ENCODE measurements at regions not wholly inside any gene's neighbourhood (a gene's known extent, or its start where the extent isn't known, plus 50 kb on each side); places are given as distances from the start of the nearest gene placed in this dataset.
"Not testable (repeated sequence)": the region's sequence is repeated elsewhere in the genome, so short reads cannot be mapped to it uniquely, and the experiment has no call there.

DNA sequence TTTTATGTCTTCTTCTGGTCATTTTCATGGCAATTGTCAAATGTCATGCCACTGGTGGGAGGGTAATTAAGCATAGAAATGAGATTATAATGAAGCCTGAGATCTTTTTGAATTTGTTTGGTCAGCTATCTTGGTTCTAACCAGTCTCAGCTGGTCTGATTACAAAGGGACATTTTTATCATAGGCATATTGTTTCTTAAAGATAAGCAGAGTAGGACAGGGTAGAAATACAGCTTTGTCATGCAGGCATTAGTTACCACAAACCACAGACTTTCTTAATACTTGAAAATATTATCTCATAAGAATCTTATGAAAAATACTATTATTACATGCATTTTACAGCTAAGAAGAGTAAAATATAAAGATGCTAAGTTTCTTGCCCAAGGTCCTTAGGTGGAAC is 1761.5 kb downstream of the PCDH9 start:
- DNase-seq = no peak

DNA sequence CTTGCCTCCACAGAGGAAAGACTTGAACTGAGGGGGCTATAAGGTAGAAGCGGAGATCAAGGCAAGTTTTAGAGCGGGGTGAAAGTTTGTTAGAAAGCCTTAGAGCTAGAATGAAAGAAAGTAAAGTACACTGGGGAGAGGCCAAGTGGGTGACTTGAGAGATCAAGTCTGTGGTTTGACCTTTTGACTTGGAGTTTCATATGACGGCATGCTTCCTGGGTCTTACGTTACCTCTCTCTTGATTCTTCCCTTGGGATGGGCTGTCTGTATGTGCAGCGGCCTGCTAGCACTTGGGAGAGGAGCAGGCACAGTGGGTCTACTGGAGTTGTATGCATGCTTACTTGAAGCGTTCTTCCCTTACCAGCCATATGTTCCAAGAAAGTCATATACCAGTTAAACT is 1768.5 kb downstream of the PCDH9 start:
- DNase-seq = no peak

DNA sequence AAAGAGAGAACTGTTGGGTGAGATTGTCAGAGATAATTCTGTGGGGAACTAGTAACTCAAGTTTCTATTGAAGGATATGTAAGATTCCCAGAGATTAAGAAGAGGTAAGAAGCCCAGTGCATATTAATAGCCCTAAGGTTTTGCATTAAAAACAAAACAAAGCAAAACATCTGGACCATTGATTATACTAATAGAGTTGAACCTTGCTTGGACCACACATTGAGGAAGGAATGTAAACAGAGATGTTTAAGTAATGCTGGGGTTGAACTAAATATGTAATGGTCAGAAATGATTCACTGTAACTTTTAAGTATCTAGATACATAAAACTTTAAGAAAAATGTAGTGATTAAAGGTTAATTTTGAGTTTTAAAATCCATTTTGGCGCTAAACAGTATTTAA is 1770.0 kb downstream of the PCDH9 start:
- no peak for DNase-seq

DNA sequence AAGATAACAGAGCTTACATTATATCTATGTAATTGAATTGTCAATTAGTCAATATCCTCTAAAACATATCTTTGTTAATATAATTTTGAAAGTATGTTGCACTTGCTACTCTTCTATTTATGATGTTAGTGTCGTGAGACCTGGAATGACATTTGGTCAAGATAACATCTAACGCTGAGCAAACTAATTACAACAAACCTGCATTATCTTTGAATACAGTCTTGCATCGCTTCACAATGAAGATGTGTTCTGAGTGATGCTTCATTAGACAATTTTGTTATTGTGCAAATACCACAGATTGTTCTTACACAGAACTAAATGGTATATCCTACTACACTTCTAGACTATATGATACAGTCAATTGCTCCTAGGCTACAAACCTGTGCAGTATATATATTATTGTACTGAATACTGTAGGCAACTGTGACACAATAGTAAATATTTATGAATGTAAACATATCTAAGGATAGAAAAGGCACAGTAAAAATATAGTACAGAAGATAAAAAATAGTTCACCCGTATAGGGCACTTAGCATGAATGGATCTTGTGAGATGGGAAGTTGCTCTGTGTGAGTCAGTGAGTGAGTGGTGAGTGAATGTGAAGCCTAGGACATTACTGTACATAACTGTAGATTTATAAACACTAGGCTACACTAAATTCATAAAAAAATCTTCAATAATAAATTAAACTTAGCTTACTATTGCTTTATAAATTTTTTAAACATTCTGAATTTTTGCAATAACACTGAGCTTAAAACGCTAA is 1773.8 kb downstream of the PCDH9 start:
- no peak for DNase-seq

DNA sequence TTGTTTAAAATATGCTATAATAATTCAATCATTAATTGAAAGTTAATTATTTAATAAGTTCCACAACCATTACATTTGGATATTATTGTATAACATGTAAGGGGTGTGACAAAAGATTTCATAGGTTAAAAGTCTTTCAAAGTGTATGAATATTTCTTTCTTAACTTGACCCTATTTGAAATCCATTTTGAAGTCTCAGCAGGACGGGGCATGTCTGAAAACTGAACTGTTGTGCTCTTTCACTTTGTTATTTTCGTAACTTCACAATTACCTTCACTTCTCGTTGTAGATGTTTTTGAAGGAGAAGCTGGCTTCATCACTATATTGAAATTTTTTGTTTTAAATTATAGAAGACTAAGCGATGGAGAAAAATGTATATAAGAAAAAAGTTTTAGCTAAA is 1775.7 kb downstream of the PCDH9 start:
- DNase-seq = no peak

DNA sequence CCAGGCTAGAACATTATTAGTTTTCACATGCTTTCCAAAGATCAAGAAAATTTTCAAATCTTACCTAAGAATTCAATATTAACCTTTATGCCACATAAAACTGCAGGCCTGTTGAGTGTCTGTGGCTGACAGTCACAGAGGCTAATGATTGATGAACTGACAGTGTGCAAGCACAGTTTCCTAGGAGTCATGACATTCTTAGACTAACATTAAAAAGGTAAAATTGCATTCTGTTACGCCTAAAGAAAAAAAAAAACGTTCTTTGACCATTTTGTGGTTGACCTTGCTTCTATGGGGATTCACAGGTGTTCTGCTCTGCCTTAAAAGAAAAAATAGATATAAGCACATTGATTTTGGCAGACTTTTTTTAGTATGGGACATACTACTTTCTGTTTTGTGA is 1776.2 kb downstream of the PCDH9 start:
- DNase-seq = no peak

DNA sequence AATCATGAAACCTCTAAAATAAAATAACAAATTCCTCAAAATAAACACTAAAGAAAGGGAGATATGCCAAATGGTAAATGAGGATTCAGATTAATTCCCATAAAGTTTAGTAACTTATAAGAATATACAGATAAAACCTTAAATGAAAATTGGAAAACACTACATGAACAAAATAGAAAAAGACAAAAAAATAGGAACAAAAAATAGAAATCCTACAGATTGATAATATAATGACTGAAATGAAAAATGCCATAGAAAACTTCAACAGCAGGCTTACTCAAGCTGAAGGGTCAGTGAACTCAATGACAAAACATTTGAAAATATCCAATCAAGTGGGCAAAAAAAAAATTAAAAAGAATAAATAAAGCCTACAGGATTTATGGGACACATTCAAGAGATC is 1784.8 kb downstream of the PCDH9 start:
- no peak for DNase-seq

DNA sequence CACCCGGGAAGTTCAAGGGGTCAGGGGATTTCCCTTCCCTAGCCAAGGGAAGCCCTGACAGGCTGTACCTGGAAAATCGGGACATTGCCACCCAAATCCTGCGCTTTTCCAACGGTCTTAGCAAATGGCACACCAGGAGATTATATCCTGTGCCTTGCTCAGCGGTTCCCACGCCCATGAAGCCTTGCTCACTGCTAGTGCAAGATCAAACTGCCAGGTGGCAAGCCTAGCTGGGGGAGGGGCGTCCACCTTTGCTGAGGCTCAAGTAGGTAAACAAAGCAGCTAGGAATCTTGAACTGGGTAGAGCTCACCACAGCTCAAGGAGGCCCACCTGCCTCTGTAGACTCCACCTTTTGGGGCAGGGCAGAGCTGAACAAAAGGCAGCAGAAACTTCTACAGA is 1794.5 kb downstream of the PCDH9 start:
- no peak for DNase-seq

DNA sequence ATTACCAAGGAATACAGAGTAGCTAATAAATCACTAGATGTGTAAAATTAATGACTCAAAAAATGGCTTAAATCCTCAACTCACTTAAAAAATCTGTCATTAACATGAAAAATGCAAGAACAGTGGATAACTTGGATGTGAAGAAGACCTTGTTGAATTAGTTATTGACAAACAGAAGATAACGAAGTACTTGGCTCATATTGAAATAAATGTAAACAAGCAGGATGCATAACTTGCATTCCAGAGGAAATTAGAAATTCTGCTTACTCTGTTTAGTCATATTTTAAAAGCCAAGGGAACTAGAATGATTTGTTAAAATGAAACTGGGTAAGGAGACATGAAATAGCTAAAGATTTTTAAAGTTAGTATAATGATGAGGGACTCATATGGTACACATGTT is 1812.2 kb downstream of the PCDH9 start:
- no peak for DNase-seq

DNA sequence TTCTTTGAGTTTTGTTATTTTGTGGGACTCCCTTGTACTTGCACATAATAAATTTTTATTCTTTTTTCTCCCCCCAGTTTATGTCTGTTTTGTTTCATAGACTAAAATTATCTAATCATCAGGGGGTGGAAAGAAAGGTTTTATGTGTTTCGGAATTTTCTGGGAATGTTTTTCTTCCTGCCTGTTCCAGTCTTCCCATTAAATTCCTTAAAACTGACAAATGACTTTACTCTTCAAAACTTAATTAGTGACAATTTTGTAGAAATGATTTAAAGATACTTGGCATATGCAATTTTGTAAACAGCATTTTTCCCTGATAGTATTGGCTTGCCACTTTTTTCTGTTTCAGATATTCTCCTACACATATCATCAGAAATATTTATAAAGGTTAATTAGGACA is 1813.4 kb downstream of the PCDH9 start:
- DNase-seq = no peak

DNA sequence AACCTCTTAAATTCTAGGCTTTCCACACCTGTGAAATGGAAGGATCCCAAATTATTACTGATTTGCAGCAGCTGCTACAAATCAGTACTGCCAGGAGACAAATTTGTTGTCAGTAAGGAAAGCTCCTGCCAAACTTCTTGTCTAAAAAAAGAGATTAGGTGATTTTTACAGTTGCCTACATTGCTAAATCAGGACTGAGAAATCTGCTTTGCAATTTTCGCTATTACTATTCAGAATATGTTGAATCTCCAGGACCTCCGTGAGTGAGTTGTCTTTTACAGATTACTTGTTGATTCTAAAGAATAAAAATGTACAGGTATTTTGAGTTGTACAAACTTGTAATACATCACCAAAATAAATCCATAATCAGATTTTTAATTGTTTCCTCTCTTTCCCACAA is 1815.9 kb downstream of the PCDH9 start:
- DNase-seq = no peak

DNA sequence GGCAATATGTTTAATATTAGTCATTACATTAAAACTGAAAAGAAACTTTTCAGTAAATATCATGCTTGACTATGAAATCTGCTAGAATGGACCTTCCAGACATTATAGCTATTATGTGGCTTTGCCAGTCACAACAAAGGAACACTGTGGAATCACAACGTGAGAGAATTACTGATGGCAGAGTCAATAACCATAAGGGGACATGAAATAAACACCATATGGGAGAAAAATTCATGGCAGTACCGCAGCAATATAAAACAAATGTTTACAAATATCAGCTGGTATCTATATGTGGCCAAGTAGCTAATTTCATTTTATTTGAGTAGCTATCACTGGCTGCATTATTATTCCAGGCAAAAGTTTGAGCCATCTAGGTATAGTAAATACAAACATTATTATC is 1818.6 kb downstream of the PCDH9 start:
- DNase-seq = no peak

DNA sequence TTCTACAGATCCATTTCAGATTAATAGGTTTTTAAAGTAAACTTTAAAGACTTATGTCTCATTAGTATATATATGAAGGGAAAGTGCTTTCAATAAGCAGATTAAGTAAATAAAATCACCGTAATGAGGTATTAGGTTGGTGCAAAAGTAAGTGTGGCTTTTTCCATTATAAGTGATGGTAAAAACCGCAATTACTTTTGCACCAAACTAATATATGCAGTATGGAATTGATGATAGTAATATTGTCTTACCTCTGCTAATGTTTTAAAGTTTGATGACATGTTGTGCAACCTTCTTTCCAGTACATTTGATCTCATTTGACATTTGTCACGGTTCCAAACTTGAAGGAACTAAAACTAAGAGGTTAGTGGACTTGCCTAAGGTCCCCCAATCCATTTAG is 1819.3 kb downstream of the PCDH9 start:
- DNase-seq = no peak

DNA sequence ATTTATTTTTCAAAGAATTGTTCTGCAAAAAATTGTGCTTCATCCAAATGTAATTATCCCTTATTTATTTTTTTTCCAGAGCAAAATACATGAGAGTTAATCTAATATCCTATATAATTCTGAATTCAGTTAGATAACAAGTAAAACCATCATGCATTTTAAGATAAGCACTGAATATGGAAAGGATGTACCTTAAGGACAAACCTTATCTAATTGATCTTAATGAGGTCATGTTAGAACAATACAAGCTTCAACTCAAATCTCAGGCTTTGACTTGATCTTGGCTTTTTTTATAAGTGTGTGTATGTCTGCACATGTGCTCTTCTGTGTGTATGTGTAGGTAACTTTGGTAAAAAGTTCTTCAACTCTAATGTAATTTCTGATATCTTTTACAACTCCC is 1828.8 kb downstream of the PCDH9 start:
- no peak for DNase-seq

DNA sequence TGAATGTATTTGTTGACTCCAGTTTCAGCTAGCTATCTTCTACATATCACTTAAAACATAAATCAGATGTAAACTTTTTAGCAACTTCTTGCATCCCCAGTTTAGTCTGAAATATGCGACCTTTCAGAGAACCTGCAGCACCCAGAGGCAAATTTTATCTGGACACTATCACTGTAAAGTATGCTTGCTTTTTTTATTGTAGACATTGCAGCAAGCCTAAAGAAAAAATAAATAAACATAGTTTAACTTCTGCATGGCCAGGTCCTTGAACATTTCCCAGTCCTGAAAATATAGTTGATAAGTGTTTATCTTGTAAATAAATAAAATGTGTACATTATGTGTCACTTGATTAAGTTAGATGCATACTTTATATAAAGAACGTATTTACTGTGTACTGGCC is 1829.4 kb downstream of the PCDH9 start:
- no peak for DNase-seq

DNA sequence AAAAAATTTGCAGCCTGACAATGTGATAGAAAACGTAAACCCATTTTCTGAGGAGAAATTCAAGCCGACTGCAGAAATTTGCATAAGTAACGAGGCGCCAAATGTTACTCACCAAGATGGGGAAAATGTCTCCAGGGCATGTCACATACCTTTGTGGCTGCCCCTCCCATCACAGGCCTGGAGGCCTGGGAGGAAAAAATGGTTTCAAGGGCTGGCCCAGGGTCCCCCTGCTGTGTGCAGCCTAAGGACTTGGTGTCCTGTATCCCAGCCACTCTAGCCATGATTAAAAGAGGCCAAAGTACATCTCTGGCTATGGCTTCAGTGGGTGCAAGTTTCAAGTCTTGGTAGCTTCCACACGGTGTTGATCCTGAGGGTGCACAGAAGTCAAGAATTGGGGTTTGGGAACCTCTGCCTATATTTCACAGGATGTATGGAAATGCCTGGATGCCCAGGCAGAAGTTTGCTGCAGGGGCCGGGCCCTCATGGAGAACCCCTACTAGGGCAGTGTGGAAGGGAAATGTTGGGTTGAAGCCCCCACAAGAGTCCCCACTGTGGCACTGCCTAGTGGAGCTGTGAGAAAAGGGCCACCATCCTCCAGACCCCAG is 1842.3 kb downstream of the PCDH9 start:
- DNase-seq = no peak

DNA sequence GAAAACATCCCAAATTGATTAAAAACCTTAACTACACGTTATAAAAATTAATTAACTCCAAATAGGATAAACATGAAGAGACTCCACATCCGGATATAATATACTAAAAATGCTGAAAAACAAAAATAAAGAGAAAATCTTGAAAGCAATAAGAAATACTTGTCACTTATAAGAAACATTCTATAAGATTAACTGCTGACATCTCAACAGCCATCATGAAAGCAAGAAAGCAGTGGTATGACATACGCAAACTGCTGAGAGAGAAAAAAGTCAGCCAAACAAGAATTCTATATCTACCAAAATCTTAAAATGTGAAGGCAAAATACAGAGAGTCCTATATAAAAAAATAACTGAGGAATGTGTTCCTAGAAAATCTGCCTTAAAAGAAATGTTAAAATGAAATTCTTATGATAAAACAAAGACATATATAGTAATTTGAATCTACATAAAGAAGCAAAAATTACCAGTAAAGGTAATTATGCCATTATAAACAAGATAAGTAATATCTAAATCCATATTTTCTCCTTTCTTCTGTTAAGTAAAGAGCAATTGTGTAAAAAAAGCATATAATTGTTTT is 1851.1 kb downstream of the PCDH9 start:
- DNase-seq = no peak

DNA sequence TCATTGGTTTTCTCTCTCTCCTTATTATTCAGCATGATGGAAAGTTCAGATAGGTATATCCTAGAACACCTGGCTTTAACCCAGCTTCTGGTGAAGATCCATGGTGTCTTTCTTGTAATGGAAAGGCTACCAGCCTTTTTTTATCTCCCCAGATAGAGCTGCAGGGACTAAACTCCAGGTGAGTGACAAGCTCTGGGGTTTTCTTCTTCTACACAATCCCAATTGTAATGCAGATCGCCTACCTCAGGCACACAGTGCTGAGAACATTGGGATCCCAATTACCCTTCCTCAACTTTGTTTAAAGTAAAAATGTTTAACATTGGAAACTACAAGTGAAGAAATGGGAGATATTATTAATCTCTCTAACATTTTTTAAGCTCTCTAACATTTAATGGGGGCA is 1851.7 kb downstream of the PCDH9 start:
- DNase-seq = no peak

DNA sequence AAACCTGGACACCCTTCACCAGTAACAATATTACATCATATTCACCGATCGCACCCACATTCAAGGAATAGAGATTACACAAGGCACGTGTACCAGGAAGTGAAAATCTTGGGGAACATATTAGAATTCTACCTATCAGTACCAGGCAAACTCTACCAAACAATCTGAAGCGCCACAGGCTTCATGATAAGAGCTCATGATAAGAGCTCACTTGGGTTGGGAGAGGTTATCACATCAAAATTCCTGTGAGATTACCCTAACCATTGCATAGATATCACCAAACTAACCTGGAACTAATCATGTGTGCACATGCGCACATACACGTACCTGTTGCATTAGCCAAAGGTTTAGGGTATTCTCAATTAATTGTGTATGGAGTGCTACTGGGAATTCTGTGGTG is 1861.3 kb downstream of the PCDH9 start:
- DNase-seq = no peak

DNA sequence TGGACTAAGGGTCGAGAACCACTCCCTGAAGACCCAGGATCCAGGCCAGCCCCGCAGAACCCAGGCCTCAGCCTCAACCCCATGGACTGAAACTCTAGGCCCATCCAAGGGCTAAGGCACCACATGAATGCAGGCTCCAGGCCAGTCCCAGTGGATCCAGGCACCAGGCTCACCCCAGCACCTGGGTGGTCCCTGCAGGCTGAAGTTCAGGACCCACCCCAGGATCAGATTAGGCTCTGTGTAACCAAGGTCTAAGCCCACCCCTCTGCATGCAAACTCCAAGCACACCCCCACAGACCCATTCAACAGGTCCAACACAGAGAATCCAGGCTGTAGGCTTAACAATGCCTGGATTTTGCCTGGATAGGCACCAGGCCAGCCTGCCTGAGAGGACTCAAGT is 1876.2 kb downstream of the PCDH9 start:
- no peak for DNase-seq

DNA sequence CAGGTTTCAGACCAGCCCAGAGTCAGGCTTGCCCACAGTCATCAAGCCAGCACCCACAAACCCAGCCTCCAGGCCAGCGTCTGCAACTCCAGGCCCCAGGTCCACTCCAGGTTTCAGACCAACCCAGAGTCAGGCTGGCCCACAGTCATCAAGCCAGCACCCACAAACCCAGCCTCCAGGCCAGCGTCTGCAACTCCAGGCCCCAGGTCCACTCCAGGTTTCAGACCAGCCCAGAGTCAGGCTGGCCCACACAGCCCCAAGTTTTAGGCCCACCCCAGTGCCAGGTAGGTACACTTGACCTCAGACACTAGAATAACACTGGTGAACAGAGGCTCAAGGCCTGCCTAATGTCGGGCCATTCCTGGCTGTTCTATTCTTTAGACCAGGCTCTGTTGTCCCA is 1877.0 kb downstream of the PCDH9 start:
- not testable (repeated sequence) for DNase-seq

DNA sequence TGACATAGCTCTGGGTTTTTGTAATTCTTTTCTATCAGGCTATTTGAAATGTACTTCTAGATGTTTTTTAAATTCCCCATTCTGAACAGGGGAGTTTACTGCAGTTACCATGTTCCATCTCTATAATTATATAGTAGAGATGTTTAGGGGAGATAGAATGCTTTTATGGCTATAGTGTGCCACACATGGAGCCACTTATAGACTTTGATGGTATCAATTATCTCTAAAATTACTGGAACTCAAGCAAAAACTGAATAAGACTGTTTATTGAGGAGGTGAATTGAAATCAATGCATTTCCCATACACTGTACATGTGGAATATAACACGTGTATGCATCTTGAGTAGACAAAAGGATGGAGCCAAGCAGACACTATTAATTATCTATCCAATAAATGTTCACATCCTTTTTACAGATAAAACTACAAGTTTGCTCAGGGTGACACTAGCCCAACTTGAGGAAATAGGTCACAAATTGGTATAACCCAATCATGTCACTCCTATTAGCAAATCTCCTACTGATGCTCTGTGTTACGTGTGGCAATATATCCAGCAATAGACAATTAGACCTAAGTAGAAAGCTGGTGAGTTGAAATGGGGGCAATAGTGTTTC is 1882.6 kb downstream of the PCDH9 start:
- no peak for DNase-seq

DNA sequence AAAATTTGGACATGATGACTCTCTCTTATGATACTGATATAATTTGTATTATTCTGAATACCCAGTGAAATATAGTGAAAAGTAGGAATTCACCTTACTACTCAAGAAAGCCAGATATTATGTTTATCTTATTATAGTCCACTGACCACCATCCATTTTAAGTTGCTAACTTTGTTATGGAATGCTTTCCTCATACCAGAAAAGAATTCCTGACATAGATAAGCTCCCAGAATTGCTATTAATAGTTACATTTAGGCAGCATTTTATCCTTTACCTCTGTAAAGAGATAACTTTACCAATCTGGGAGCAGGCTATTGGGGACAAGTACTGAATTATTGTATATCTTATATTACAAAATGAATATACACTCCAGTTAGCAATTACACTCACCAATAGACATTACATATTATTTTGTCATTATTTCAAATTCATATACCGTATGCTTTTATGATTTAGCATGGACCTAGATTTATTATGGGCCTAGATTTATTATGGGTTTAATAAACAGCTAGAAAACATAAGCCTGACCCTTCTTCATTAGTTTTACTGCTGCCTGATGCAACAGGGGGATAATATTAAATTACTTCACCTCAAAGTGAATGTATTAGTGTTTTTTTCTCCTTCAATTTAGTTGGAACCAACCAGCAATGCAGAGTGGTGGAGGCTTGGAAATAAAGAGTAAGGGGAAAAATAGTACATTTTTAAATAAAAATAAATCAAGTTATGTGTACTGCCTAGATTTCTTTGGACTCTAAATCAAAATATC is 1886.1 kb downstream of the PCDH9 start:
- DNase-seq = no peak
